HepG2 (cell line): ENCODE measurements at regions not wholly inside any gene's neighbourhood (a gene's known extent, or its start where the extent isn't known, plus 50 kb on each side); places are given as distances from the start of the nearest gene placed in this dataset.

Source experiments
- ATAC-seq: fragments of 200-7000 bp; cut with Tn5 transposase; 3 replicates; pipeline ENCODE4 v1.9.1; 2020; ENCODE audit warnings: mild to moderate bottlenecking, moderate library complexity
- BruUV-seq: library from RNA; stranded (reverse); fragments of 400-500 nt; replicated peaks from 2 replicates; lab custom pipeline; 2021; lab: Mats Ljungman, UMichigan
- CTCF ChIA-PET: fragments of 300-600 bp; formaldehyde crosslinking; extraction: SDS; loops from one replicate; lab custom pipeline; 2021; ENCODE audit warnings: low total read pairs, inconsistent platforms, low intra/inter-chr PET ratio; lab: Yijun Ruan, JAX
- POLR2A ChIA-PET: fragments of 350-600 bp; sonication (Branson Sonifier 250); formaldehyde crosslinking; loops from one replicate; lab custom pipeline; 2020; ENCODE audit warnings: antibody characterized with exemption, inconsistent platforms; lab: Yijun Ruan, JAX
- DNase-seq: peaks from one replicate; pipeline ENCODE4 v3.0.0-alpha.2; 2015; ENCODE audit warnings: low spot score
- FAIRE-seq: peaks from 3 replicates; lab custom pipeline; 2011; peaks lifted over from hg19 to GRCh38; lab: Jason Lieb, UNC
- H2AFZ ChIP-seq: one replicate; pipeline ENCODE4 v1.6.1; 2011; ENCODE audit warnings: low read length, inconsistent platforms
- H3K27ac ChIP-seq: fragments of 300-600 bp; 3 replicates; pipeline ENCODE4 v1.8.0; 2011; ENCODE audit warnings: mixed run types, mild to moderate bottlenecking, mixed read lengths, low read length, inconsistent platforms; ENCODE audit not compliant: insufficient read depth; ENCODE audit errors: extremely low read length
- H3K27me3 ChIP-seq, 2 experiments: fragments of 200-600 bp in 1 of 2; 2 replicates in 1 of 2; 3 replicates in 1 of 2; pipeline versions ENCODE4 v1.6.0 to v1.8.0; 2011; ENCODE audit warnings: low read length in 2 of 2, mild to moderate bottlenecking in 2 of 2, moderate library complexity in 2 of 2, inconsistent platforms in 1 of 2; ENCODE audit not compliant: insufficient read depth in 2 of 2, control insufficient read depth in 1 of 2
- H3K36me3 ChIP-seq, 2 experiments: fragments of 200-600 bp in 1 of 2; replicated peaks in 1 of 2; 2 replicates in 1 of 2; 3 replicates in 1 of 2; pipeline versions ENCODE4 v1.5.1 to v1.8.0; 2011; ENCODE audit warnings: low read length in 2 of 2, inconsistent platforms in 1 of 2; ENCODE audit not compliant: insufficient read depth in 2 of 2, control insufficient read depth in 1 of 2
- H3K4me1 ChIP-seq: 2 replicates; pipeline ENCODE4 v1.5.1; 2012; ENCODE audit warnings: low read length, inconsistent platforms; ENCODE audit not compliant: insufficient read depth
- H3K4me2 ChIP-seq: 2 replicates; pipeline ENCODE4 v1.6.0; 2011; ENCODE audit warnings: low read depth, low read length, inconsistent platforms
- H3K4me3 ChIP-seq, 3 experiments: fragments of 200-600 bp in 1 of 3; sonication (generic), shearing (Covaris generic) in 1 of 3; replicated peaks in 1 of 3; 2 replicates each; pipeline ENCODE4 v1.5.1; 2011 to 2016; ENCODE audit warnings: low read length in 3 of 3, inconsistent platforms in 2 of 3, low read depth in 2 of 3, mild to moderate bottlenecking in 2 of 3, control low read depth in 1 of 3, mixed read lengths in 1 of 3; ENCODE audit not compliant: insufficient read depth in 1 of 3
- H3K79me2 ChIP-seq: one replicate; pipeline ENCODE4 v1.6.1; 2011; ENCODE audit warnings: low read length, inconsistent platforms; ENCODE audit not compliant: insufficient read depth
- H3K9ac ChIP-seq: 2 replicates; pipeline ENCODE4 v1.6.0; 2011; ENCODE audit warnings: mild to moderate bottlenecking, low read depth, low read length, inconsistent platforms; ENCODE audit not compliant: insufficient read depth
- H3K9me3 ChIP-seq: 2 replicates; pipeline ENCODE4 v1.5.1; 2012; ENCODE audit warnings: mild to moderate bottlenecking, low read length
- H4K20me1 ChIP-seq: 2 replicates; pipeline ENCODE4 v1.6.0; 2011; ENCODE audit warnings: inconsistent platforms, mild to moderate bottlenecking, low read length, moderate library complexity; ENCODE audit not compliant: insufficient read depth
- CSRNP2 ChIP-seq: sonication (generic); formaldehyde crosslinking; conservative IDR thresholded peaks from 2 replicates; pipeline ENCODE4 v1.8.0; 2022; ENCODE audit warnings: low read depth, missing genetic modification reagents
- HDAC6 ChIP-seq: fragments of 200-600 bp; sonication (generic); IDR thresholded peaks from 2 replicates; pipeline ENCODE4 v1.7.0; 2017; ENCODE audit warnings: mild to moderate bottlenecking, antibody characterized with exemption, low read length, low read depth
- MTA1 ChIP-seq: sonication (generic); formaldehyde crosslinking; IDR thresholded peaks from 2 replicates; pipeline ENCODE4 v1.4.0; 2020; ENCODE audit warnings: missing genetic modification reagents, mild to moderate bottlenecking, borderline replicate concordance
- PAWR ChIP-seq: sonication (generic); formaldehyde crosslinking; IDR thresholded peaks from 2 replicates; pipeline ENCODE4 v1.4.0; 2020; ENCODE audit warnings: missing genetic modification reagents, mild to moderate bottlenecking, borderline replicate concordance
- PRDM4 ChIP-seq: sonication (generic); formaldehyde crosslinking; IDR thresholded peaks from 2 replicates; pipeline ENCODE4 v1.9.0; 2021; ENCODE audit warnings: missing genetic modification reagents, borderline replicate concordance
- ZNF329 ChIP-seq: sonication (generic); formaldehyde crosslinking; IDR thresholded peaks from 2 replicates; pipeline ENCODE4 v1.9.0; 2021; ENCODE audit warnings: low read depth, mild to moderate bottlenecking, missing genetic modification reagents
- ZNF737 ChIP-seq: sonication (generic); formaldehyde crosslinking; IDR thresholded peaks from 2 replicates; pipeline ENCODE4 v1.5.0; 2020; ENCODE audit warnings: missing genetic modification reagents, mild to moderate bottlenecking, borderline replicate concordance
- WGBS: methylation state at CpG from one replicate; pipeline ENCODE4 v1.1.6; 2017; ENCODE audit warnings: low lambda C conversion rate; 5-methylcytosine and 5-hydroxymethylcytosine counted together
- in situ Hi-C: cut with HindIII; loops from 2 replicates; pipeline ENCODE4 v1.10.0; 2017; ENCODE audit warnings: low pct_unique_long_range_greater_than_20kb; ENCODE audit not compliant: extremely low pct_ligation_motif_present
- intact Hi-C: fragments of 100-400 bp; cut with micrococcal nuclease; formaldehyde crosslinking; loops from one replicate; pipeline ENCODE4 v1.10.0; 2022; ENCODE audit not compliant: unreplicated experiment
- TF ChIP-seq, protein P1 (sequence below): sonication (generic); formaldehyde crosslinking; IDR thresholded peaks from 2 replicates; pipeline ENCODE4 v1.4.0; 2020; ENCODE audit warnings: missing genetic modification reagents
- TF ChIP-seq, protein P2 (sequence below): sonication (generic); formaldehyde crosslinking; IDR thresholded peaks from 2 replicates; pipeline ENCODE4 v1.4.0; 2020; ENCODE audit warnings: missing genetic modification reagents
- TF ChIP-seq, protein P3 (sequence below): sonication (generic); formaldehyde crosslinking; IDR thresholded peaks from 2 replicates; pipeline ENCODE4 v1.4.0; 2020; ENCODE audit warnings: mild to moderate bottlenecking, missing genetic modification reagents

DNA sequence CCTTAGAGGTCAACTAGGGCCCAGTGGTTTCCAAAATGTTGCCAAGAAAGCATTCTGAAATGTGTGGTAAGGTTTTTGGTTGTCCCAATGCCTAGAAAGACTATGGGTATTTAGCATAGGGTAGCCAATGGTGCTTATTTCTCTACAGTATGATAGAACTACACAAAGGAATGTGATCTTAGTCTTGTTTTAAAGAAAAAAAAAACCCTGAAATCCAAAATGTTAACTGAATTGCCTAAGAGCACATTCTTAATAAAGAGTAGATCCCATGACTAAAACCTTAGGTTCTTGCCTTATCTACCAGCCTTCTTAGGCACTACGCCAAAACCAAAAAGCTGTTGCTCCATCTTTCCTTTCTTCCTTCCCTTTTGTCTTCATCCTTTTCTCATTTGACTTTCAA is 428.2 kb downstream of the MRPL39 start:
- intact Hi-C loops = no loop called here
- FAIRE-seq = no peak
- ChIA-PET POLR2A (no interaction called here), CTCF (no interaction called here)
- H4K20me1 ChIP-seq = no peaks in the 10 kb centered on the region
- H3K4me1 ChIP-seq = no peaks in the 10 kb centered on the region
- H3K27ac ChIP-seq = no peak overlapping the region
- peaks cover 93% of the 10 kb centered on the region for H3K9me3 ChIP-seq
- in situ Hi-C loops = no loop called here
- H3K4me2 ChIP-seq = no peak overlapping the region
- DNase-seq = no peak
- WGBS = 40% methylated on average over 1 of the region's 1 CpG
- H2AFZ ChIP-seq = no peak overlapping the region
- H3K36me3 ChIP-seq = no peaks in the 10 kb centered on the region
- no TSS peak for BruUV-seq
- ATAC-seq = no peak
- no peaks in the 10 kb centered on the region for H3K27me3 ChIP-seq
- H3K79me2 ChIP-seq = no peaks in the 10 kb centered on the region
- no peak overlapping the region for H3K4me3 ChIP-seq
- no peak overlapping the region for H3K9ac ChIP-seq
- TF ChIP-seq, protein P1, sequence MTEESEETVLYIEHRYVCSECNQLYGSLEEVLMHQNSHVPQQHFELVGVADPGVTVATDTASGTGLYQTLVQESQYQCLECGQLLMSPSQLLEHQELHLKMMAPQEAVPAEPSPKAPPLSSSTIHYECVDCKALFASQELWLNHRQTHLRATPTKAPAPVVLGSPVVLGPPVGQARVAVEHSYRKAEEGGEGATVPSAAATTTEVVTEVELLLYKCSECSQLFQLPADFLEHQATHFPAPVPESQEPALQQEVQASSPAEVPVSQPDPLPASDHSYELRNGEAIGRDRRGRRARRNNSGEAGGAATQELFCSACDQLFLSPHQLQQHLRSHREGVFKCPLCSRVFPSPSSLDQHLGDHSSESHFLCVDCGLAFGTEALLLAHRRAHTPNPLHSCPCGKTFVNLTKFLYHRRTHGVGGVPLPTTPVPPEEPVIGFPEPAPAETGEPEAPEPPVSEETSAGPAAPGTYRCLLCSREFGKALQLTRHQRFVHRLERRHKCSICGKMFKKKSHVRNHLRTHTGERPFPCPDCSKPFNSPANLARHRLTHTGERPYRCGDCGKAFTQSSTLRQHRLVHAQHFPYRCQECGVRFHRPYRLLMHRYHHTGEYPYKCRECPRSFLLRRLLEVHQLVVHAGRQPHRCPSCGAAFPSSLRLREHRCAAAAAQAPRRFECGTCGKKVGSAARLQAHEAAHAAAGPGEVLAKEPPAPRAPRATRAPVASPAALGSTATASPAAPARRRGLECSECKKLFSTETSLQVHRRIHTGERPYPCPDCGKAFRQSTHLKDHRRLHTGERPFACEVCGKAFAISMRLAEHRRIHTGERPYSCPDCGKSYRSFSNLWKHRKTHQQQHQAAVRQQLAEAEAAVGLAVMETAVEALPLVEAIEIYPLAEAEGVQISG (CRISPR knock-in tag) = no peak
- TF ChIP-seq ZNF737 (CRISPR knock-in tag) (no peak), ZNF329 (CRISPR knock-in tag) (no peak), HDAC6 (no peak), MTA1 (no peak), CSRNP2 (CRISPR knock-in tag) (no peak), PRDM4 (no peak), PAWR (CRISPR knock-in tag) (no peak)
- TF ChIP-seq, protein P2, sequence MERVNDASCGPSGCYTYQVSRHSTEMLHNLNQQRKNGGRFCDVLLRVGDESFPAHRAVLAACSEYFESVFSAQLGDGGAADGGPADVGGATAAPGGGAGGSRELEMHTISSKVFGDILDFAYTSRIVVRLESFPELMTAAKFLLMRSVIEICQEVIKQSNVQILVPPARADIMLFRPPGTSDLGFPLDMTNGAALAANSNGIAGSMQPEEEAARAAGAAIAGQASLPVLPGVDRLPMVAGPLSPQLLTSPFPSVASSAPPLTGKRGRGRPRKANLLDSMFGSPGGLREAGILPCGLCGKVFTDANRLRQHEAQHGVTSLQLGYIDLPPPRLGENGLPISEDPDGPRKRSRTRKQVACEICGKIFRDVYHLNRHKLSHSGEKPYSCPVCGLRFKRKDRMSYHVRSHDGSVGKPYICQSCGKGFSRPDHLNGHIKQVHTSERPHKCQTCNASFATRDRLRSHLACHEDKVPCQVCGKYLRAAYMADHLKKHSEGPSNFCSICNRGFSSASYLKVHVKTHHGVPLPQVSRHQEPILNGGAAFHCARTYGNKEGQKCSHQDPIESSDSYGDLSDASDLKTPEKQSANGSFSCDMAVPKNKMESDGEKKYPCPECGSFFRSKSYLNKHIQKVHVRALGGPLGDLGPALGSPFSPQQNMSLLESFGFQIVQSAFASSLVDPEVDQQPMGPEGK = no peak
- TF ChIP-seq, protein P3, sequence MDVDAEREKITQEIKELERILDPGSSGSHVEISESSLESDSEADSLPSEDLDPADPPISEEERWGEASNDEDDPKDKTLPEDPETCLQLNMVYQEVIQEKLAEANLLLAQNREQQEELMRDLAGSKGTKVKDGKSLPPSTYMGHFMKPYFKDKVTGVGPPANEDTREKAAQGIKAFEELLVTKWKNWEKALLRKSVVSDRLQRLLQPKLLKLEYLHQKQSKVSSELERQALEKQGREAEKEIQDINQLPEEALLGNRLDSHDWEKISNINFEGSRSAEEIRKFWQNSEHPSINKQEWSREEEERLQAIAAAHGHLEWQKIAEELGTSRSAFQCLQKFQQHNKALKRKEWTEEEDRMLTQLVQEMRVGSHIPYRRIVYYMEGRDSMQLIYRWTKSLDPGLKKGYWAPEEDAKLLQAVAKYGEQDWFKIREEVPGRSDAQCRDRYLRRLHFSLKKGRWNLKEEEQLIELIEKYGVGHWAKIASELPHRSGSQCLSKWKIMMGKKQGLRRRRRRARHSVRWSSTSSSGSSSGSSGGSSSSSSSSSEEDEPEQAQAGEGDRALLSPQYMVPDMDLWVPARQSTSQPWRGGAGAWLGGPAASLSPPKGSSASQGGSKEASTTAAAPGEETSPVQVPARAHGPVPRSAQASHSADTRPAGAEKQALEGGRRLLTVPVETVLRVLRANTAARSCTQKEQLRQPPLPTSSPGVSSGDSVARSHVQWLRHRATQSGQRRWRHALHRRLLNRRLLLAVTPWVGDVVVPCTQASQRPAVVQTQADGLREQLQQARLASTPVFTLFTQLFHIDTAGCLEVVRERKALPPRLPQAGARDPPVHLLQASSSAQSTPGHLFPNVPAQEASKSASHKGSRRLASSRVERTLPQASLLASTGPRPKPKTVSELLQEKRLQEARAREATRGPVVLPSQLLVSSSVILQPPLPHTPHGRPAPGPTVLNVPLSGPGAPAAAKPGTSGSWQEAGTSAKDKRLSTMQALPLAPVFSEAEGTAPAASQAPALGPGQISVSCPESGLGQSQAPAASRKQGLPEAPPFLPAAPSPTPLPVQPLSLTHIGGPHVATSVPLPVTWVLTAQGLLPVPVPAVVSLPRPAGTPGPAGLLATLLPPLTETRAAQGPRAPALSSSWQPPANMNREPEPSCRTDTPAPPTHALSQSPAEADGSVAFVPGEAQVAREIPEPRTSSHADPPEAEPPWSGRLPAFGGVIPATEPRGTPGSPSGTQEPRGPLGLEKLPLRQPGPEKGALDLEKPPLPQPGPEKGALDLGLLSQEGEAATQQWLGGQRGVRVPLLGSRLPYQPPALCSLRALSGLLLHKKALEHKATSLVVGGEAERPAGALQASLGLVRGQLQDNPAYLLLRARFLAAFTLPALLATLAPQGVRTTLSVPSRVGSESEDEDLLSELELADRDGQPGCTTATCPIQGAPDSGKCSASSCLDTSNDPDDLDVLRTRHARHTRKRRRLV (CRISPR knock-in tag) = no peak
